Suprapubic skin (tissue), 3 donors: ENCODE measurements at regions not wholly inside any gene's neighbourhood (a gene's known extent, or its start where the extent isn't known, plus 50 kb on each side); places are given as distances from the start of the nearest gene placed in this dataset.

Source experiments
- POLR2AphosphoS5 ChIP-seq, 3 donors: sonication (generic); formaldehyde crosslinking; IDR thresholded peaks; one replicate each; pipeline ENCODE4 v1.6.1; 2017; ENCODE audit warnings: antibody characterized with exemption in 3 of 3
- TF ChIP-seq, protein P1 (sequence below), 2 donors: fragments of 200-600 bp in 1 of 2; fragments of 450-650 bp in 1 of 2; sonication (generic) in 1 of 2; IDR thresholded peaks; one replicate each; pipeline ENCODE4 v1.5.1; 2016 to 2019; ENCODE audit warnings: antibody characterized with exemption in 2 of 2, mild to moderate bottlenecking in 1 of 2, moderate library complexity in 1 of 2

DNA sequence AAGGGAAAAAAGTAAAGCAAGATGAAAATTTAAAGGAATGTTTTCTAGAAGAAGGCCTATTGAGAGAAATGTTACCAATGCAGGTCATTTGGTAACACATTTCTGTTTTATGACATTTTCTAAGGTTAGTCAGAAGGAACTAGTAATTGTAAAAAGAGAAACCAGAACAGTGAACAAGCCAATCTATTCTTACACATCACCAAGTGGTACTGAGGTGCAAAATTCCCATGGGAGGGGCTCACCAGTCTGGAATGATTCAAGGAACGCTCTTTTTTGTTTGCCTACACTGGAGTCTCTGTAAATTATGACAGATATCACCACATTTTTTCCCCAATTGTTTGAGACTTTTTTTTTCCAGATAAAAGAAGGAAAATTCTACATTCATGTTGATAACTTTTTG, 404.7 kb upstream of the CNKSR2 start:
- TF ChIP-seq, protein P1, sequence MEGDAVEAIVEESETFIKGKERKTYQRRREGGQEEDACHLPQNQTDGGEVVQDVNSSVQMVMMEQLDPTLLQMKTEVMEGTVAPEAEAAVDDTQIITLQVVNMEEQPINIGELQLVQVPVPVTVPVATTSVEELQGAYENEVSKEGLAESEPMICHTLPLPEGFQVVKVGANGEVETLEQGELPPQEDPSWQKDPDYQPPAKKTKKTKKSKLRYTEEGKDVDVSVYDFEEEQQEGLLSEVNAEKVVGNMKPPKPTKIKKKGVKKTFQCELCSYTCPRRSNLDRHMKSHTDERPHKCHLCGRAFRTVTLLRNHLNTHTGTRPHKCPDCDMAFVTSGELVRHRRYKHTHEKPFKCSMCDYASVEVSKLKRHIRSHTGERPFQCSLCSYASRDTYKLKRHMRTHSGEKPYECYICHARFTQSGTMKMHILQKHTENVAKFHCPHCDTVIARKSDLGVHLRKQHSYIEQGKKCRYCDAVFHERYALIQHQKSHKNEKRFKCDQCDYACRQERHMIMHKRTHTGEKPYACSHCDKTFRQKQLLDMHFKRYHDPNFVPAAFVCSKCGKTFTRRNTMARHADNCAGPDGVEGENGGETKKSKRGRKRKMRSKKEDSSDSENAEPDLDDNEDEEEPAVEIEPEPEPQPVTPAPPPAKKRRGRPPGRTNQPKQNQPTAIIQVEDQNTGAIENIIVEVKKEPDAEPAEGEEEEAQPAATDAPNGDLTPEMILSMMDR (IDR thresholded peaks at IDR 0.05): no peak
- TF ChIP-seq POLR2AphosphoS5 (IDR thresholded peaks at IDR 0.05): no peak
